OCI-LY7 (cell line): ENCODE measurements at regions not wholly inside any gene's neighbourhood (a gene's known extent, or its start where the extent isn't known, plus 50 kb on each side); places are given as distances from the start of the nearest gene placed in this dataset.
"Not testable (repeated sequence)": the region's sequence is repeated elsewhere in the genome, so short reads cannot be mapped to it uniquely, and the experiment has no call there.

Experiments used
- BruUV-seq: library from RNA; stranded (reverse); fragments of 400-500 nt; replicated peaks from 2 replicates; lab custom pipeline; 2021; lab: Mats Ljungman, UMichigan
- CTCF ChIA-PET: fragments of 300-600 bp; sonication (Branson Sonifier 250); formaldehyde crosslinking; loops from one replicate; lab custom pipeline; 2022; ENCODE audit warnings: antibody characterized with exemption; ENCODE audit not compliant: unreplicated experiment; lab: Charles Lee
- POLR2A ChIA-PET: fragments of 300-600 bp; sonication (Branson Sonifier 250); formaldehyde crosslinking; loops from one replicate; lab custom pipeline; 2022; ENCODE audit warnings: antibody characterized with exemption; lab: Charles Lee
- DNase-seq: peaks from one replicate; pipeline ENCODE4 v3.0.0-alpha.2; 2015; ENCODE audit warnings: low spot score
- H2AFZ ChIP-seq: fragments of 200-600 bp; sonication (generic), shearing (Covaris generic); 2 replicates; pipeline ENCODE4 v1.6.1; 2014; ENCODE audit warnings: mild to moderate bottlenecking, antibody characterized with exemption, low read length, moderate library complexity
- H3K27ac ChIP-seq: fragments of 200-600 bp; sonication (generic); 2 replicates; pipeline ENCODE4 v1.5.1; 2014; ENCODE audit warnings: mixed run types, low read depth, mild to moderate bottlenecking, moderate library complexity, low read length, inconsistent platforms; ENCODE audit not compliant: poor library complexity, severe bottlenecking
- H3K36me3 ChIP-seq: fragments of 200-600 bp; sonication (generic); 2 replicates; pipeline ENCODE4 v1.6.1; 2014; ENCODE audit warnings: mild to moderate bottlenecking, antibody characterized with exemption, low read length, moderate library complexity, mixed read lengths; ENCODE audit not compliant: insufficient read depth
- H3K4me1 ChIP-seq: fragments of 200-600 bp; sonication (generic); 2 replicates; pipeline ENCODE4 v1.5.1; 2014; ENCODE audit warnings: mild to moderate bottlenecking, low read length; ENCODE audit not compliant: insufficient read depth, poor library complexity, severe bottlenecking
- H3K4me2 ChIP-seq: fragments of 200-600 bp; sonication (generic); 2 replicates; pipeline ENCODE4 v1.6.1; 2014; ENCODE audit warnings: mild to moderate bottlenecking, low read length
- H3K4me3 ChIP-seq: fragments of 200-600 bp; sonication (generic); 2 replicates; pipeline ENCODE4 v1.5.1; 2014; ENCODE audit warnings: mild to moderate bottlenecking, low read depth, low read length; ENCODE audit not compliant: poor library complexity, severe bottlenecking
- H3K79me2 ChIP-seq: fragments of 200-600 bp; sonication (generic); 2 replicates; pipeline ENCODE4 v1.6.1; 2016; ENCODE audit warnings: low read depth, mild to moderate bottlenecking, low read length, moderate library complexity, mixed read lengths; ENCODE audit not compliant: insufficient read depth
- H3K9me2 ChIP-seq: fragments of 200-600 bp; sonication (generic); 2 replicates; pipeline ENCODE4 v1.6.1; 2016; ENCODE audit warnings: mild to moderate bottlenecking, low read length, mixed read lengths; ENCODE audit not compliant: insufficient read depth
- H3K9me3 ChIP-seq: fragments of 200-600 bp; sonication (generic); 2 replicates; pipeline ENCODE4 v1.6.1; 2014; ENCODE audit warnings: mild to moderate bottlenecking, mixed run types, low read length, mixed read lengths
- H4K20me1 ChIP-seq: fragments of 200-600 bp; sonication (generic); 2 replicates; pipeline ENCODE4 v1.6.1; 2014; ENCODE audit warnings: mild to moderate bottlenecking, antibody characterized with exemption, low read length, moderate library complexity, mixed read lengths; ENCODE audit not compliant: insufficient read depth
- EZH2phosphoT487 ChIP-seq: fragments of 200-600 bp; sonication (generic); IDR thresholded peaks from 2 replicates; pipeline ENCODE4 v1.6.1; 2018; ENCODE audit warnings: low read depth, borderline replicate concordance, mild to moderate bottlenecking, mixed run types, antibody characterized with exemption, low read length, moderate library complexity, mixed read lengths
- intact Hi-C: fragments of 100-400 bp; cut with micrococcal nuclease; formaldehyde crosslinking; loops from one replicate; pipeline ENCODE4 v1.10.0; 2022; ENCODE audit not compliant: unreplicated experiment
- TF ChIP-seq, protein P1 (sequence below): fragments of 200-600 bp; sonication (generic); conservative IDR thresholded peaks from 2 replicates; pipeline ENCODE4 v1.5.1; 2014; ENCODE audit warnings: mild to moderate bottlenecking, antibody characterized with exemption, low read length, moderate library complexity, mixed read lengths

DNA sequence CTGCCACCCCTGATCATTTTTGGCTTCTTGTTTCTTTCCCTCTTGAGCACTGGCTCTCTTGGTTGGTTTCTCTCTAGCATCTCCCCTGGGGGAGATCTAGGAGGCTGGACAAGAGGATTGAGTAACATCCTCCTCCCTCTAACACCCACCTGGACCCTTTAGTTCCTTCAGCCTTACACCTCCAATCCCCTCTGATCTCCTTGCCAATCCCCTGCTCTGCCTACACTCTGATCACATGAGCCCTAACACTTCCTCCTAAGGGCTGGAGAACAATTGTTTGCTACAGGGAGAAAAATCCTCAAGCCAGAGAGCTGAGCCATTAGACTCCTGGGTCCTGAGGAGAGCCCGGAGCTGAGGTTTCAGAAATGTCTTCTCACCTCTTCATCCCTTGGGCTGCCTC lies 65.9 kb upstream of the ADGRL1 start:
- no peak overlapping the region for H3K4me2 ChIP-seq
- no peak for TF ChIP-seq EZH2phosphoT487
- TF ChIP-seq, protein P1, sequence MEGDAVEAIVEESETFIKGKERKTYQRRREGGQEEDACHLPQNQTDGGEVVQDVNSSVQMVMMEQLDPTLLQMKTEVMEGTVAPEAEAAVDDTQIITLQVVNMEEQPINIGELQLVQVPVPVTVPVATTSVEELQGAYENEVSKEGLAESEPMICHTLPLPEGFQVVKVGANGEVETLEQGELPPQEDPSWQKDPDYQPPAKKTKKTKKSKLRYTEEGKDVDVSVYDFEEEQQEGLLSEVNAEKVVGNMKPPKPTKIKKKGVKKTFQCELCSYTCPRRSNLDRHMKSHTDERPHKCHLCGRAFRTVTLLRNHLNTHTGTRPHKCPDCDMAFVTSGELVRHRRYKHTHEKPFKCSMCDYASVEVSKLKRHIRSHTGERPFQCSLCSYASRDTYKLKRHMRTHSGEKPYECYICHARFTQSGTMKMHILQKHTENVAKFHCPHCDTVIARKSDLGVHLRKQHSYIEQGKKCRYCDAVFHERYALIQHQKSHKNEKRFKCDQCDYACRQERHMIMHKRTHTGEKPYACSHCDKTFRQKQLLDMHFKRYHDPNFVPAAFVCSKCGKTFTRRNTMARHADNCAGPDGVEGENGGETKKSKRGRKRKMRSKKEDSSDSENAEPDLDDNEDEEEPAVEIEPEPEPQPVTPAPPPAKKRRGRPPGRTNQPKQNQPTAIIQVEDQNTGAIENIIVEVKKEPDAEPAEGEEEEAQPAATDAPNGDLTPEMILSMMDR, result no peak
- intact Hi-C loops, result no loop called here
- no peak for DNase-seq
- H4K20me1 ChIP-seq, result no peaks in the 10 kb centered on the region
- H3K79me2 ChIP-seq, result no peaks in the 10 kb centered on the region
- no TSS peak for BruUV-seq
- H3K4me1 ChIP-seq, result no peaks in the 10 kb centered on the region
- ChIA-PET CTCF (no interaction called here), POLR2A (interaction anchor here (0.6 kb wide), 3 partner anchors 34 to 105 kb away, joined by 3 to 5 read pairs (median 4); no protein-coding TSS in a partner anchor)
- no peak overlapping the region for H2AFZ ChIP-seq
- no peaks in the 10 kb centered on the region for H3K36me3 ChIP-seq
- no peaks in the 10 kb centered on the region; the same call in 1 of the 2 replicates for H3K9me3 ChIP-seq
- H3K9me2 ChIP-seq, result no peaks in the 10 kb centered on the region
- H3K4me3 ChIP-seq, result no peak overlapping the region
- no peak overlapping the region for H3K27ac ChIP-seq

DNA sequence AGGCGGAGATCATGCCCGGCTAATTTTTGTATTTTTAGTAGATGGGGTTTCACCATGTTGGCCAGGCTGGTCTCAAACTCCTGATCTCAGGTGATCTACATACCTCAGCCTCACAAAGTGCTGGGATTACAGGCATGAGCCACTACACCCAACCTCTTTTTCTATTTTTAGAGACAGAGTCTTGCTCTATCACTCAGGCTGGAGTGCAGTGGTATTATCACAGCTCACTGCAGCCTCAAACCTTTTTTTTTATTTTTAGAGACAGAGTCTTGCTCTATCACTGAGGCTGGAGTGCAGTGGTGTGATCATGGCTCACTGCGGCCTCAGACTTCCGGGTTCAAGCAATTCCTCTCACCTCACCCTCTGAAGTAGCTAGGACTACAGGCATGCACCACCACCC lies 64.6 kb upstream of the ADGRL1 start:
- H3K36me3 ChIP-seq, H3K27ac ChIP-seq, CTCF ChIA-PET, H3K9me2 ChIP-seq, H3K79me2 ChIP-seq, H3K4me1 ChIP-seq, H3K9me3 ChIP-seq, H4K20me1 ChIP-seq, DNase-seq, H2AFZ ChIP-seq, H3K4me3 ChIP-seq, BruUV-seq, H3K4me2 ChIP-seq, intact Hi-C loops: not testable (repeated sequence)
- POLR2A ChIA-PET, result interaction anchor here (0.7 to 0.9 kb wide), 2 partner anchors 37 to 135 kb away, joined by 3 read pairs; no protein-coding TSS in a partner anchor

GRCh38 chr19:14267224-14267741 lies 61.3 kb upstream of the ADGRL1 start:
- no peak overlapping the region for H3K4me3 ChIP-seq
- H4K20me1 ChIP-seq, result no peaks in the 10 kb centered on the region
- no peaks in the 10 kb centered on the region for H3K79me2 ChIP-seq
- ChIA-PET POLR2A (no interaction called here), CTCF (no interaction called here)
- TF ChIP-seq, protein P1, result no peak
- TF ChIP-seq EZH2phosphoT487, result no peak
- DNase-seq, result no peak
- no peaks in the 10 kb centered on the region for H3K4me1 ChIP-seq
- intact Hi-C loops, result no loop called here
- H3K9me2 ChIP-seq, result no peaks in the 10 kb centered on the region
- no peak overlapping the region for H3K27ac ChIP-seq
- no peaks in the 10 kb centered on the region for H3K36me3 ChIP-seq
- H3K4me2 ChIP-seq, result no peak overlapping the region
- BruUV-seq, result no TSS peak
- no peak overlapping the region for H2AFZ ChIP-seq
- H3K9me3 ChIP-seq, result no peaks in the 10 kb centered on the region

- H4K20me1 ChIP-seq, H3K4me1 ChIP-seq, H3K79me2 ChIP-seq, H3K27ac ChIP-seq, DNase-seq, H3K36me3 ChIP-seq, intact Hi-C loops, H3K4me2 ChIP-seq, BruUV-seq, H2AFZ ChIP-seq, H3K4me3 ChIP-seq, H3K9me3 ChIP-seq, H3K9me2 ChIP-seq, POLR2A ChIA-PET: not testable (repeated sequence)
- CTCF ChIA-PET, result interaction anchor here (0.5 kb wide), 1 partner anchor 136 kb away, joined by 5 read pairs; no protein-coding TSS in a partner anchor
These were observed 60.2 kb upstream of the ADGRL1 start for GRCh38 chr19:14266208-14266607.
